NCI-H146 treated with DMSO at 0.1 percent for 48 hours (cell line): ENCODE measurements at regions not wholly inside any gene's neighbourhood (a gene's known extent, or its start where the extent isn't known, plus 50 kb on each side); places are given as distances from the start of the nearest gene placed in this dataset.
A peak's percentile ranks its signal among the peaks of the same experiment; 100 is the strongest.
"Not testable (repeated sequence)": the region's sequence is repeated elsewhere in the genome, so short reads cannot be mapped to it uniquely, and the experiment has no call there.

Source experiments
- DNase-seq: peaks from one replicate; lab custom pipeline; 2025; ENCODE audit not compliant: unreplicated experiment; lab: John Stamatoyannopoulos, UW

- no peak for DNase-seq
Observed at GRCh38 chr10:123375097-123375496, 220.9 kb downstream of the BUB3 start.

- no peak for DNase-seq
Observed at GRCh38 chr10:123375738-123376137, 221.5 kb downstream of the BUB3 start.

- no peak for DNase-seq
Observed at GRCh38 chr10:123377883-123378282, 223.7 kb downstream of the BUB3 start.

GRCh38 chr10:123378302-123378701, 224.1 kb downstream of the BUB3 start:
- no peak for DNase-seq

GRCh38 chr10:123379156-123379555, 225.0 kb downstream of the BUB3 start:
- no peak for DNase-seq

GRCh38 chr10:123380491-123381085, 226.4 kb downstream of the BUB3 start:
- DNase-seq, result peak; percentile 28

- DNase-seq, result no peak
Observed at GRCh38 chr10:123381224-123381623, 227.0 kb downstream of the BUB3 start.

- DNase-seq, result no peak
Observed at GRCh38 chr10:123382491-123382890, 228.3 kb downstream of the BUB3 start.

- DNase-seq, result no peak
Observed at GRCh38 chr10:123385508-123386080, 231.4 kb downstream of the BUB3 start.

- no peak for DNase-seq
Observed at GRCh38 chr10:123389520-123389919, 235.3 kb downstream of the BUB3 start.

- DNase-seq, result no peak
Observed at GRCh38 chr10:123390332-123390731, 236.1 kb downstream of the BUB3 start.

- DNase-seq, result no peak
Observed at GRCh38 chr10:123390874-123391273, 236.7 kb downstream of the BUB3 start.

- no peak for DNase-seq
Observed at GRCh38 chr10:123391275-123392028, 237.2 kb downstream of the BUB3 start.

- no peak for DNase-seq
Observed at GRCh38 chr10:123392182-123392963, 238.2 kb downstream of the BUB3 start.

- DNase-seq, result no peak
Observed at GRCh38 chr10:123393170-123393569, 239.0 kb downstream of the BUB3 start.

GRCh38 chr10:123394382-123394781, 240.2 kb downstream of the BUB3 start:
- no peak for DNase-seq

- DNase-seq, result not testable (repeated sequence)
Observed at GRCh38 chr10:123395234-123395633, 241.0 kb downstream of the BUB3 start.

- DNase-seq, result peak; percentile 30
Observed at GRCh38 chr10:123395906-123396305, 241.7 kb downstream of the BUB3 start.

- no peak for DNase-seq
Observed at GRCh38 chr10:123398180-123398591, 244.0 kb downstream of the BUB3 start.

- DNase-seq, result no peak
Observed at GRCh38 chr10:123398756-123399155, 244.6 kb downstream of the BUB3 start.

GRCh38 chr10:123399276-123399839, 245.2 kb downstream of the BUB3 start:
- DNase-seq, result no peak
